Osteocyte (in vitro differentiated cells): ENCODE measurements at regions not wholly inside any gene's neighbourhood (a gene's known extent, or its start where the extent isn't known, plus 50 kb on each side); places are given as distances from the start of the nearest gene placed in this dataset.
"Not testable (repeated sequence)": the region's sequence is repeated elsewhere in the genome, so short reads cannot be mapped to it uniquely, and the experiment has no call there.

Experiments
- DNase-seq: peaks from one replicate; pipeline ENCODE4 v3.0.0; 2021; ENCODE audit warnings: mixed read lengths; ENCODE audit not compliant: unreplicated experiment; ENCODE audit errors: extremely low spot score
- H3K27ac Mint-ChIP-seq: one replicate; pipeline ENCODE4 v1.8.0; 2021; ENCODE audit warnings: mild to moderate bottlenecking, mixed read lengths; ENCODE audit not compliant: unreplicated experiment
- H3K27me3 Mint-ChIP-seq: one replicate; pipeline ENCODE4 v1.8.0; 2021; ENCODE audit warnings: mixed read lengths; ENCODE audit not compliant: unreplicated experiment
- H3K36me3 Mint-ChIP-seq: one replicate; pipeline ENCODE4 v1.8.0; 2021; ENCODE audit warnings: mixed read lengths; ENCODE audit not compliant: unreplicated experiment
- H3K4me1 Mint-ChIP-seq: one replicate; pipeline ENCODE4 v1.8.0; 2021; ENCODE audit warnings: mixed read lengths; ENCODE audit not compliant: unreplicated experiment
- H3K4me3 Mint-ChIP-seq: one replicate; pipeline ENCODE4 v1.8.0; 2021; ENCODE audit warnings: mild to moderate bottlenecking, moderate library complexity, mixed read lengths; ENCODE audit not compliant: unreplicated experiment
- H3K9me3 Mint-ChIP-seq: one replicate; pipeline ENCODE4 v1.8.0; 2021; ENCODE audit warnings: mixed read lengths; ENCODE audit not compliant: unreplicated experiment
- CTCF ChIP-seq: fragments of 200-600 bp; sonication (generic); IDR thresholded peaks from 2 replicates; pipeline ENCODE4 v1.5.0; 2021; ENCODE audit warnings: antibody characterized with exemption, mild to moderate bottlenecking, moderate library complexity

GRCh38 chr17:68102318-68102758, 66.8 kb downstream of the KPNA2 start:
- H3K27ac Mint-ChIP-seq, result peak overlapping the region; percentile 87
- TF ChIP-seq CTCF, result no peak
- no peaks in the 10 kb centered on the region for H3K9me3 Mint-ChIP-seq
- H3K36me3 Mint-ChIP-seq, result peaks cover 8% of the 10 kb centered on the region
- DNase-seq, result peak; percentile 76
- no peaks in the 10 kb centered on the region for H3K27me3 Mint-ChIP-seq
- H3K4me3 Mint-ChIP-seq, result peak overlapping the region; percentile 92
- H3K4me1 Mint-ChIP-seq, result peaks cover 32% of the 10 kb centered on the region

GRCh38 chr17:68103148-68103547, 67.6 kb downstream of the KPNA2 start:
- TF ChIP-seq CTCF, result no peak
- Mint-ChIP-seq H3K9me3 (no peaks in the 10 kb centered on the region), H3K4me1 (peaks cover 34% of the 10 kb centered on the region), H3K4me3 (peak overlapping the region; percentile 92), H3K36me3 (peaks cover 14% of the 10 kb centered on the region), H3K27ac (peak overlapping the region; percentile 48), H3K27me3 (no peaks in the 10 kb centered on the region)
- no peak for DNase-seq

GRCh38 chr17:68106085-68106484, 70.5 kb downstream of the KPNA2 start:
- DNase-seq, result no peak
- Mint-ChIP-seq H3K4me3 (no peak overlapping the region), H3K9me3 (no peaks in the 10 kb centered on the region), H3K27me3 (no peaks in the 10 kb centered on the region), H3K27ac (no peak overlapping the region), H3K4me1 (peaks cover 31% of the 10 kb centered on the region), H3K36me3 (peaks cover 19% of the 10 kb centered on the region)
- no peak for TF ChIP-seq CTCF

GRCh38 chr17:68107373-68107772, 71.8 kb downstream of the KPNA2 start:
- Mint-ChIP-seq H3K4me3 (no peak overlapping the region), H3K27ac (no peak overlapping the region), H3K4me1 (peaks cover 25% of the 10 kb centered on the region), H3K9me3 (no peaks in the 10 kb centered on the region), H3K27me3 (no peaks in the 10 kb centered on the region), H3K36me3 (peaks cover 21% of the 10 kb centered on the region)
- TF ChIP-seq CTCF, result no peak
- DNase-seq, result no peak

- no peak for TF ChIP-seq CTCF
- Mint-ChIP-seq H3K27ac (no peak overlapping the region), H3K27me3 (no peaks in the 10 kb centered on the region), H3K4me3 (no peak overlapping the region), H3K4me1 (peaks cover 15% of the 10 kb centered on the region), H3K36me3 (peaks cover 23% of the 10 kb centered on the region), H3K9me3 (no peaks in the 10 kb centered on the region)
- no peak for DNase-seq
Measured at GRCh38 chr17:68108313-68109000, 72.9 kb downstream of the KPNA2 start.

GRCh38 chr17:68109404-68109803, 73.9 kb downstream of the KPNA2 start:
- H3K9me3 Mint-ChIP-seq, H3K27ac Mint-ChIP-seq, H3K4me1 Mint-ChIP-seq, H3K4me3 Mint-ChIP-seq, DNase-seq, H3K27me3 Mint-ChIP-seq: not testable (repeated sequence)
- peaks cover 23% of the 10 kb centered on the region for H3K36me3 Mint-ChIP-seq

GRCh38 chr17:68116211-68116610, 80.7 kb downstream of the KPNA2 start:
- not testable (repeated sequence) for DNase-seq, H3K27me3 Mint-ChIP-seq, H3K4me3 Mint-ChIP-seq, H3K27ac Mint-ChIP-seq, H3K9me3 Mint-ChIP-seq, H3K4me1 Mint-ChIP-seq
- H3K36me3 Mint-ChIP-seq, result peaks cover 38% of the 10 kb centered on the region
